Amniotic epithelial cell (primary cell): ENCODE measurements at regions not wholly inside any gene's neighbourhood (a gene's known extent, or its start where the extent isn't known, plus 50 kb on each side); places are given as distances from the start of the nearest gene placed in this dataset.

Experiments
- DNase-seq: peaks from one replicate; pipeline ENCODE4 v3.0.0-alpha.2; 2010; ENCODE audit warnings: low read depth

DNA sequence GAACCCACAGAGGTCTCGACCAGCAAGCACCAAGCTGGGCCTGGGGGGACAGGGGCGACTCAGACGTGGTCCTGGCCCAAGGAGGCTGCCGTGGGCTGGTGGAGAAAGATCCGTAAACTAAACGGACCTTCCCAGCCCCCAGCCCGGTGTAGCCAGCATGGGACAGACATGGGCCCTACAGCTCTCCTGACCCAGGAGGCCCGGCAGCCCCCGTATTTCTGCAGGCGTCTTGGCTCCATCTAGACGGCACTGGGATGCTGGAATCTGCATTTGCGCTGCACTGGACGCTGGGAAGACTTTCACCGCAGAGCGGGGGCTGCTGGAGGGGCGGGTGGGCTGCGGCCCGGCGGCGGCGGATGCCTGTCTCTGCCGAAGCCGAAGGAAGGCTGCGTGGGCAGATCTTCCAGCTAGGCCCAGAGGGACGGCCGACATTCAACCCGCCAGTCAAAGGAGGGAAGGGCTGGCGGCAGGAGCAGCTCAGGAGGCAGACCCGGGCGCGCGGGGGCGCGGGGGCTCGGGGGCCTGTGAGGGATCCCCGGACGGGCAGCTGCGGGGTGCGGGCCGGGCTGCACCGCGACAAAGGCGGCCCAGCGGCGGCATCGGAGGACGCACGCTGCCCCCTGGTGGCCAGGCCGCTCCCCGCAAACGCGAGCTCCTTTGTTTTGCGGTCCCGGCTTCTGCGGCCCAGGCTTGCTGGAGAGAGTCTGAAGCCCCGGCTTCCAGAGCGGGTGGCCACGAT is 266.2 kb downstream of the NSG2 start:
- peak; percentile 27 for DNase-seq

DNA sequence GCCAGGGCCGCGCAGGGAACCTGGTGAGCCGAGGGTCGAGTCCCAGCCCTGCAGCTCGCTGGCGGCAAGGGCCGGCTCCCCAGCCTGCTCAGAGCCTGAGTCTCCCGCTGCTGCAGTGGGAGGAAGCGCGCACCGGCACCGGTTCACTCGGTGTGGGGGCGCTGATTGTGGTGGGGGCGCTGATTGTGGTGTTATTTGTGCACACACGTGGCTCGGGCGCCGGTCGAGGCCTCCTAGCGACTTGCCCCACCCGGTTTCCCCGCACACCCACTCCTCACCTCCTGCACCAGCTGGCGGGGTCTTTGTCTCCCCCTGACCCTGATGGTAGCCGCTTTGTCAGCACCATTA is 266.7 kb downstream of the NSG2 start:
- DNase-seq, result no peak

DNA sequence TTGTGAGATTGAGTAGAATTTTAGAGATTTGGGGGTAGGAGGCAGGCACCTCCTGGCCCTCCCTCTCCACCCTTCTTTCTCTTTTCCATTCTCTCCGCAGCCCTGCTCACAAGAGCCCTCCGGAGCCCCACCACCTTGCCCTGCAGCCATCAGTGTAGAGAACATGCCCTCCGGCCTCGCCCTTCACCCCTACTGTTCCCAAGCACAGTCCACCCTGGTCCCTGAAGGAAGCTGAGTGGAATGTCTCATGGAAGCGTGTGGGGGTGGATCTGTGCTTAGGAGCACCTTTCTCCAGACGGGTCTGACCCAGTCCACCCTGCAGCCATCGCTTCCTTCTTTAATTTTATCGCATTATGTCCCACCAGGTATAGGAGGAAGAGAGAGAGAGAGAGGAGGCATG is 267.1 kb downstream of the NSG2 start:
- no peak for DNase-seq

DNA sequence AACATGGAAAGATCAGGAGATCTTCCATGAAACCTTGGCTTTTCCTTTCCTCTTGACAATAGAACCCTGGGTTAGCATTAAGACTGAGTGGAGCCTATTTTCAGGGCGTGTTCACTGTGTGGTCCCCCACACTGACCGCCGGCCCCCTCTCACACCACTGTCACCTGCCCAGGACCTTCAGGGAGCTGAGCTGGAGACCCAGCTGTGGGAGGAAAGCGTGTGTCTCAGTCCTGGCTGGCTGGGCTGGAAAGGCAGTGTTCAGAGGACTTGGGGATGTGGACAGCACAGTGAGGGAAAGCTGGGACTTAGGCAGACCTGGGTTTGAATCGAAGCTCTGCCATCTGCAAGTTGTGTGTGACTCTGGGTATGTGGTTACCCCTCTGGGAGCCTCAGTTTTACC is 268.1 kb downstream of the NSG2 start:
- DNase-seq, result no peak

DNA sequence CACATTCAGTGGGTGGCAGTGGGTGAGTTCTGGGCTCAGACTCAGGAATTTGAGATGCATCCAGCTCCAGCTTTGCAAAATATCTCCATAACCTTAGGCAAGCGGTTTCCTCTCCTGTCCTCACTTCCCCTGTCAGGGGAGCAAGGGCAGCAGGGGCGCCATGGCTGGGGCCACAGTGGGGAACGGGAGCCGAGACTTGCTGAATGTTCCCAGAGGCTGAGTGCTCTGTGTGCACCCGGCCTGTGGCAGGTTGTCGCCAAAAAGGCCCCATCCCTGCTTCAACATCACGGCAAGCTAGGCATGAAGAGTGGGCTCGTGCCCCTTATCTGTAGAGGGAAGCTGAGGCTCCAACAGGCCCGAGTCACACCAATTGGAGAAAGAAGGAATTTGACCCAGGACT is 268.8 kb downstream of the NSG2 start:
- DNase-seq, result no peak

DNA sequence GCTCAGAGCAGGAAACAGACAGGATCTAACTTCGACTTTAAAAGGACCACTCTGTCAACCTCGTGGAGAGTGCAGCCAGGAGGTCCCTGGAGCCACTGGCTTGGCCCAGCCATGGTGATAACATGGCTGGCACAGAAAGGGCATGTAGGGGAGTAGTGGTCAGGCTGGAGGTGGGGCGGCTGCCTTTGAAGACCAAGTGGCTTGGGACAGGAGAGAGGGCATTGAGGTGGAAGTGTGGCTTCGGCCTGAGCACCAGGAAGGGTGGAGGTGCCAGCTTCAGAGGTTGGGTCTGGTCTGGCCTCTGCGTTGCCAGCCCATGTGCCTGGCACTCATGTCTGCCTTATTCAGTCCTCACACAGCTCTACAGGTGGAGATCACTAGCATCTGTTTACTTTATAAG is 270.0 kb downstream of the NSG2 start:
- no peak for DNase-seq

DNA sequence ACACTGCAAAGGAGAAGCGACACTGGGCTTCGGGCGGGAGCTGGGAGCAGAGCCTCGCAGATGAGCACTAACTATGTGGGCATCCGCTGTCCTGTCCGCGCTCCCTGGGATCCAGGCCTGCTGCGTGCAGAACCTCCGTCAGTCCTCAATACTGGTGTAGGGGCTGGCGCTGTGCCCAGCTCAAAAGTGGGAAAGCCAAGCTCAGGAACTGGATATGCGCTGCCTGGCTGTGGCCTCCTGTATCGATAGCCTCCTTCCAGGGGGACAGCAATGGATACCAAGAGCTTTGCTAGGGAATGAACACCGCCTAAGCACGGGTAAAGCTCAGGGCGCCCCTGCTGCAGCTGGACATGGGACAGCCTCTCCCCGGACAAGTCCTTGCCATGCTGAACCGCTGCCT is 270.4 kb downstream of the NSG2 start:
- no peak for DNase-seq

DNA sequence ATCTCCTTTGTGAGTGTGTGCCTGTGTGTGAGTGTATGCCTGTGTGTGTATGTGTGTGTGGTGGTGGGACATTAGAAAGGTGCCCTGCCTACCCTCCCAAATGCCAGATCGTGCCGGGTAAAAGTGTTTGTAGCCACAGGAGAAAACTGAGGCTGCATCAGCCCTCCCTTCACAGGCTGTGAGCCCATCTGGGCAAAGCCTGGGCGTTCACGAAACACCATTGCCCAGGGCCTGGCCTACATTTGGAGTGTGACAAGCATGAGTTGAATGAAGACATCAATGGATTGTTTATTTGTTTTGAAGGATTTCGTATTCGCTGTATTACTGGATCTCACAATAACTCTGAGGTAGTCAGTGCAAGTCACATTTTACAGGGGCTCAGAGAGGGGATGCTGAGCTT is 270.8 kb downstream of the NSG2 start:
- DNase-seq, result no peak

DNA sequence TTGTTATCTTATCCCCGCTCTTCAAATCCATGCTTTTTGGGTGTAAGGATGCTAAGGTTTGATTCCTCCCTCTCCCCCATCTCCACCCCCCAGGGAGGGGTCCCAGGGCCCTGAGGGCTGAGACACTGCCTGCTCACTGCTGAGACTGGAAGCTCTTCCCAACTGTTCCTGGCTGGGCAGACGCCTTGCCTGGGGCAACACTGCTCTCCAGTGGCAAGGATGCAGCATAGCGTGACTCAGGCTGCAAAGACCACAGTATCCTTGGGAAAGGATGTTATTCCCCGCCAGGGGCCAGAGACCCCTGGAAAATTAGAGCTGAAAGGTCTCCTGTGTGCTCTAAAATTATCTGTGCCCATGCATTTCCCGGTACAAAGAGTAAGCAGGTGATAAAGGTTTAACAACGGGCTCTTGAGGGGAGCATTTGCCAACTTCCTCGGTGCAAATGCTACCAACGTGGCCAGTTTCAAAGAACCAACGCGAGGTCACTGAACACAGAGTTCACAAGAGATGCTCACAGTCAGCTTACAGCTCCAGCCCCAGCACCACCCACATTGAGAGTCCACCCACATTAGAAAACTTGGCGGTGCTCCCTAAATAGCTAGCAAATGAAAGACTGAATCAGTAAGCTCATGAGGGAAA is 271.9 kb downstream of the NSG2 start:
- peak; percentile 30 for DNase-seq

DNA sequence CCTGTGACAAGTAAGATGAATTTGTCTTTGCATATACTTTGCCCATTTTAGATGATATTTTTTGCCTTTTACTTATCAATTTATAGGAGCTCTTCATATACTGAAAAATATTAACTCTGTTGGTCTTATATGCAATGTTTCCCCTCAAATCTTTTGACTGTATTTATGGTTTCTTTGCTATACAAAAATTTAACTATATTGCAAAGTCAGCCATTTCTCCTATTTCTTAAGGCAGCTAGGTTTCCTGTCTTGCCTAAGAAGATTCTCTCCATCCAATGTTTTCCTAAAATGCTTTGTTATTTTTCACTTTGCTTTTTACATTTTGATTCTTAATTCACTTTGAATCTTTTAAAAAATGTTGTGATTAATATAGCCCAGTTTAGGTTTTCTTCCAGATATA is 273.1 kb downstream of the NSG2 start:
- no peak for DNase-seq

DNA sequence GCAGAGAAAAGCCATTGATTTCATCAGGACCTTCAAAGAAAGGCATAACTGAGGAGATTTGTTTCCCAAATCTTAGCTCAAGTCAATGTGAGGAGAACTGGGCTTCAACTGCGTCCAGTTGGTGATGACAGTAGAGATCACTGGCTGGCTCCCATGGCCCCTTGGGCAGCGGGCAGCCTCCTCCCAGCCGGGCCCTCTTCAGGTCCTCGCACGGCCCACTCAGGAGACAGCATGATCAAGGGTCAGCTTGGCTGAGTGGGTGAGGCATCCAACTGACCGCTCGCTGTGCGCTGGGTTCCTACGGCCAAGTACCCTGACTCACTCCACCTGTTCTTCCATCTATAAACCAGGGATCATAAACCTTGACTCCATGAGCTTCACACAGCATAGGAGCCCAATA is 274.0 kb downstream of the NSG2 start:
- DNase-seq, result no peak

DNA sequence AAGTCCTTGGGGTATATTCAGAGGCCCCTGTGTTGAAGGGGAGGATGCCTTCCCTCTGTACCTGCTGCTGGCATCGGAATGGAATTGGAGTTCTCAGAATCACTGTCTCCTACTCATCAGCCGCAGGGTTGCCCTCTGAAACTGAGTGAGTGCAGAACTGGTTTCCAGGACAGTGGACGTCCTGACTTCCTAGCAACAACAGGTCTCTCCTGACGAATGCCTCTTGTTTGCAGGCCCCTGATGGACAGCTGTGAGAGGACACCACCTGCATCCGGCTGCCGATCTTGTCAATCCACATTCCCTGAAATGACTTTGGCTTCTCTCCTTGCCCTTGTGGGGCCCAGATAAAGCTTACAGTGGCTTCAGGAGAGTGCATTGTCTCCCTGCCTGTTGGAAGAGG is 274.5 kb downstream of the NSG2 start:
- DNase-seq, result no peak

DNA sequence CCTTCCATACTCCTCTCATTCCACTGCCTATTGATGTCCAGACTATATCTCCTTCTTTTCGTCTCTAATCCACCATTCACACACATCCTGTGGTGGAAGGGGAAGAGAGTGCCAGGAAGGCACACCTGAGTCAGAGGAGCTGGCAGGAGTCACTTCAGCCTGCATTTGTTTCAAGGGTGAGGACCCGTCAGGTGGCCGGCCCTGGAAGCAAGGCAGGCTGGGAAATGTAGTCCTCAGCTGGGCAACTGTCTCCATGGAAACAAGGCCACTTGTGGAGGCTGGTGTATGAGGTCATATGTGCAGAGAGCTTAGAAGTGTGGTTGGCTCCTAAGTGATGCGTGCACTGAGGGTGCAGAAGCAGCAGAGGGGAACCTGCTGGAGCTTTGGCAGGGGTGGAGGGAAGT is 278.4 kb downstream of the NSG2 start:
- DNase-seq, result peak; percentile 61

DNA sequence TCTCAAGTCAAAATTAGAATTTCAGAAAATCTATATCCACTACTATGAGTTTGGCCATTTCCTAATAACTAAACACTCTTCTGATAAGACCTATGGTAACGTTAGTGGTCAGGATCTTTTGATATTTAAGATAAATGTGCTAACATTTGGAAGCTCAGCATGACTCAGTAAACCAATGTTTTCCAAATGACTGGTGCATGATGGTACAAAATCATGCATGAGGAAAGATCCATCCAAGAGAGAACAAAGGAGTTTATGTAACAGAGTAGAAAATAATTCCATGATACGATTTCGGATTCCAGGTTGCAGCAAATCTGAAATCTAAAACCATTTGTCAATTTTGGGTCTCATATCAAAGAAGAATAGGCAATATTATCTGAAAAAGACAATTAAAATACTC is 279.2 kb downstream of the NSG2 start:
- peak; percentile 69 for DNase-seq

DNA sequence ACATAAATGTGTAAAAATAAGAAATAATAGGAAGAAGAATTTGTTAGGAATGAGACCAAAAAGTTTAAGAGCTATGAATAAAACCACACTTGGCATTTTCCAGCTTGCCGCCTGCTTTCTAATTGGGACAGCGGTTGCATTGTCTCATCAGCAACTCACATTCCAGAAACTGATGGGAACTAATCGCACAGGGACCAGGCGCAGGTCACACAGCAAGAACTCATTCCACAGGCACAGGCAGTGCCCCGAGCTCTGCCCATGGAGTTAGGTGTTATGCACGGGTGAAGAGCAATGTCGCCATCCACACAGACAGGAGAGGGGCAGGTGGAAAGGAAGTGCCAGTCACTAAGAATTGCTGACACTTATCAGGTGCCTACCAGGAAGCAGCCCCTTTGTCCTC is 279.9 kb downstream of the NSG2 start:
- no peak for DNase-seq

DNA sequence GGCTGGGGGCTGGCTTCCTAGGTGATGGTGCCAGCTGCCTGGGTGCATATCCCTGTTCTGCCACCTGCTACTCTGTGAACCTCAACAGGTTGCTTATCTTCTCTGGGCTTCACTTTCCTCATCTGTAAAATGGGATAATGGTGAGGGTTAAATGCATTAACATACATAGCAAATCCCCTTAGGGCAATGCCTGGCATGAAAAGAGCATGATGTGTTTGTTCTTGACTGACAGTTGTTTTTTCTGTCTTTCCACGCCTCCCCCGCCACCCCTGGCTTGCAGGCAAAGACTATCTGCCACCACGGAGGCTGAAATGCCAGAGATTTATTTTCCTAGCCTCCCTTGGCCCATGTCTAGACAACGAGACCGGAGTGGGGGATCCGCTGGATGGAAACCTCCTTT is 280.5 kb downstream of the NSG2 start:
- DNase-seq, result no peak

DNA sequence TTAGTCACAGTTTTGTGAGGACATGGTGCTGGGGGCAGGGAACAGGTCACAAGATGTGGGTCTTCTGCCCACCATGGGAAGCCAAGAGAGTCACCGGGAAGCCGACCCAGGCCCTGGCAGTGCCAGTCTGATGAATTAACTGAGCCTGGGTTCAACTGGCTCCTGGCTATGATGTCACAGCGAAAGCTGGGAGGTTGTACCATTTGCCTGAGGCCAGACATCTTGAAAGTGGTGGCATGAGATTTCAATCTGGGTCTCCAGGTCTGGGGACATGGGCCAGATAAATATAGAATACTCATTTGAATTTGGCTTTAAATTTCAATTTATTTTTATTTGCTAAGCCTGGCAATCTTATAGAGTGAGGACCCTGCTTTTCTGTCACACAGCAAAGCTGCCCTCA is 280.9 kb downstream of the NSG2 start:
- DNase-seq, result no peak

DNA sequence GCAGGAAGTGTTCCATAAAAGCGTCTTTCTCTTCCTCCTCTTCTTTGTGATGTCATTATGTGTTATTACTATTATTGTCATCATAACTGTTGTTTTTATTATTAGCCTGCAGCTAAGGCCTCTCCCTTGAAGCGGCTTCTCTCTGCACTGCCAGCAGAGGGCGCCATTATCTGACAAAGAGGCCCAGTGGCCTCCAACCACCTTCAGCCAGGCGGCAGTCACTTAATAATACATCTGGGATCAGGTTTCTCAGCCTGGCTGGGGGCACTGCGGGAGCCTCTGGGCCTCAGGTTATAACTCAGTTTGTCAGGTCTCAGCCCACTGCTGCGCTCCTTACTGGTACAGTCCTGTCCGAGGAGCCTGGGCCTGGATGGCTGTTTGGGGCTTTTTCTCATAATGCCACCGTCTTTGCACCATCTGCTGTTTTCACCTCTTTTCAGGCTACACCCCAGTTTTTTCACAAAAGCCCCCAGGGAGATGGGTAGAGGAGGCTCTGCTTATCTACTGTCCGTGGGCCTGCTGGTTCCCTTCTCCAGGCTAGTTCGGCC is 281.9 kb downstream of the NSG2 start:
- DNase-seq, result peak; percentile 40

DNA sequence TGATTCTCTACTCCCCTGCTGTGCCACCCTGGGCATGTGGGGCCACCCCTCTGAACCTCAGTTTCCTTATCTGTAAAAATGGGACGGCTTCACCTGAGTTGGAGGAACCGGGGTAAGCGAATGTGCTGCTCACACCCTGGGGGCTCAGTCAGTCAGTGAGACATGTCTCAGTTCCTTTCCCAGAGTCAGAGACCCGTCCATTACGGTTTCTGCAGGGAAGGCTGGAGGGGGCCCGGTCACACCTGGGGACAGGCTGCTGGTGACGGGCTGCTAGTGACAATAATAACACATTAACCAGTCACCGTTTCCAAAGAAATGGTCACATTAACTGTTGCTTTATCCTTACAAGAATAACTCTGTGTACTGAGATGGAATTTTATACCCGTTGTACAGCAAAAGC is 282.4 kb downstream of the NSG2 start:
- DNase-seq, result no peak

DNA sequence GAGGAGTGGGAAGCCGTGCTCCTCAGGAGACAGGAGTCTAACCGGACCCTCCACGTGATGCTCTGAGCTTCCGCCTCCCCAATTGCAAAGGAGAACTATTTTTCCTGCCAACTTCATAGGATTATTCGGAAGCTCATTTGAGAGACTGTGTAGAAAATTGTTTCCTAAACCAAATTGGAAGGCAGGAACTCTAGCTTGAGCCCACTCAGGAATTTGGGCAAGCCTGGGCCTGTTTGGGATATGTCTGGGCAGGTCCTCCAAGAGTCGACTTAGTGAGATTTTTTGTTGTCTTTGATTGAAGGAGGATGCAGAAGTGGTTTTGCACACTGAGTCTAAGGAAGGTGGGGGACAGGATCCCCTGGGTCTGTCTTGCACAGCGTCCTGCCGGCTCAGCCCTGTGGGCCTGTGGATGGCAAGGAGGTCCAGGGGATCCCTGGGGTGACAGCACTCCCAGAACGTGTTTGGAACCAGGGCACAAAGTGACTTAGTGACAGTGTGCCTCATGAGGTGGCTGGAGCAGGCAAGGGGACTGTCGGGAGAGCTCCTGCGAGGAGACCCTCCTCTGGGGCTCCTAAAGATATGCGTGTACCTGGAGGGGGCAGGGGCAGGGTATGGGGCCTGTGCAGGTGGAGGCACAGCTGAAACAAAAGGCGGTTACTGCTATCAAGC is 283.3 kb downstream of the NSG2 start:
- no peak for DNase-seq

DNA sequence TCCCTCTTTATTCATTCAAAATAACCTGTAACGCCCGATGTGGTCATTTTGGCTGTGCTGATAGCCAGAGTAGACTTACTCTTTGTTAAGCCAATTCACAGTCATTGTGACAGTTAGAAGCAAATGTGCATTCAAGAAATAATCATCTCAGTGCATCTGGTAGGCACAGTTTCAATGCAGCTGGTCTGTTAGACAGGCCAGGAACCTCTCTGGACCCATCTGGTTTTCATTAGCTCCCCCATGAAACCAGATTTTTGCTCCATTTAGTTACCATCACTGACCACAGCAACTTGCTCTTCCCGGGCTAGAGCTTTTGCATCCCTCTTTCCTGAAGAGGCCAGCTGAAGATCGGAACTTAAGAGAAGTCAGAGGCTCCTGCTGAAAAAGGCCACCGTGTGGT is 284.2 kb downstream of the NSG2 start:
- DNase-seq, result no peak

DNA sequence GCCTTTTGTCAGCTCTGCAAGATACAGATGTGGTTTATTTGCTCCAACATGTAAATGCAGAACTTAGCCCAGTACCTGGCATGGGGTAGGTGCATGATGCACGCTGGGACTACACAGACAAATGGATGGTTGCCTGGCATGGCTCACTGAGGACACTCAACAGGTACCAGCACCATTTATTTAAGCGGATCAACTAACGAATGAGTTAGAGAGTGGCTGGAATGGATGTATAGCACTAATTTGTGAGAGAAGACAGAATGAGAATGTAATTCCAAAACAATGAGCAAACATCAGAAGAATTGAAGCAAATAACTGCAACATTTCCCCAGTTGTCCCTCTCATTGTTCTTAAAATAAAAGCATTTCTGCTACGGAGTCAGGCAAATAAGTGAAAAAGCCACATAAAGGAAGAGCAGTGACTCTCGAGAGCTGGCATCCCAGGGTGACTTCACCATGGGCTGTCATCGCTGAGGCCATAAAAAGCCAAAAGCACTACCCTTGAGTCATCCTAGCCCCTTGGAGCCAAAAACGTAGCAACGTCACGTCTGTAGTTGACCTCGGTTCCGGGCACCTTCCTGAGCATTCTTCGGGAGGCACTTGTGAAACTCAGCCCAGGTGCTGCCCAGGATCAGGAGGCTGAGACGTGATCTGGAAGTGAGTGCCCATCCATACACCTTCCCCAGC is 290.3 kb downstream of the NSG2 start:
- DNase-seq, result no peak

DNA sequence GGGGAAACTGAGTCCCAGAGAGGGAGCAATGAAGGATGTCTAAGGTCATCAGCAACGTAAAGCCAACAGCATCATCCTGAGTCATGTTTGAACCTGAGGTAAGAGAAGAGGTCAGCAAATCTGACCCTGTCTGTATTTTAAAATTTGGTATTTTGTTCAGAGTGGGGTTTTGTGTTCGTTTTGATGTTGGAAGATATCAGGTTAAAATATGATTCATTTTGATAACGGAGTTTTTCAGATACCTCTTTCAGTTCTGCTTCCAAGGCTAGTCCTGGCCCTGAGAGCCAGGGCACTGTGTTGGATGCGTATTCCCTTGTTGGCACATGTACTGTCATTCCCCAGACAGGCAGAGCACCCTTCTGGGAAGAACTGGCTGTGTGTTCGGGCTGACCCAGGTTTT is 291.0 kb downstream of the NSG2 start:
- no peak for DNase-seq
